Breast epithelium (tissue), 4 donors: ENCODE measurements at regions not wholly inside any gene's neighbourhood (a gene's known extent, or its start where the extent isn't known, plus 50 kb on each side); places are given as distances from the start of the nearest gene placed in this dataset.

ENCODE experiments used
- DNase-seq, 2 donors: peaks; one replicate each; pipeline ENCODE4 v3.0.0-alpha.2; 2019; ENCODE audit warnings: low spot score in 2 of 2
- H3K27ac ChIP-seq, 2 donors: fragments of 200-600 bp; sonication (generic) in 1 of 2; one replicate each; pipeline ENCODE4 v1.5.1; 2016 to 2019; ENCODE audit warnings: mild to moderate bottlenecking in 1 of 2
- H3K27me3 ChIP-seq, 2 donors: fragments of 200-600 bp; sonication (generic) in 1 of 2; one replicate each; pipeline versions ENCODE4 v1.5.1 to v1.6.0; 2017 to 2019; ENCODE audit warnings: control low read depth in 1 of 2, mild to moderate bottlenecking in 1 of 2
- H3K36me3 ChIP-seq: fragments of 200-600 bp; one replicate; pipeline ENCODE4 v1.5.1; 2019
- H3K4me1 ChIP-seq, 2 donors: fragments of 200-600 bp; sonication (generic); one replicate each; pipeline ENCODE4 v1.5.1; 2016 to 2019; ENCODE audit warnings: control low read depth in 1 of 2
- H3K4me3 ChIP-seq, 3 donors: fragments of 200-600 bp; sonication (generic); 1 replicate in 2 of 3; 2 replicates in 1 of 3; pipeline ENCODE4 v1.5.1; 2016 to 2019; ENCODE audit warnings: mild to moderate bottlenecking in 3 of 3, moderate library complexity in 2 of 3
- H3K9me3 ChIP-seq, 2 donors: fragments of 200-600 bp; sonication (generic) in 1 of 2; one replicate each; pipeline ENCODE4 v1.5.1; 2016 to 2019; ENCODE audit warnings: control low read depth in 1 of 2
- POLR2A ChIP-seq: fragments of 450-650 bp; IDR thresholded peaks from one replicate; pipeline ENCODE4 v1.6.1; 2016; ENCODE audit warnings: antibody characterized with exemption, mild to moderate bottlenecking, moderate library complexity
- POLR2AphosphoS5 ChIP-seq, 3 donors: sonication (generic); formaldehyde crosslinking; IDR thresholded peaks; one replicate each; pipeline ENCODE4 v1.6.1; 2017; ENCODE audit warnings: antibody characterized with exemption in 3 of 3
- intact Hi-C: fragments of 100-400 bp; cut with DNase I; formaldehyde crosslinking; loops from one replicate; pipeline ENCODE4 v1.15.1; 2023; ENCODE audit warnings: low total_unique reads
- TF ChIP-seq, protein P1 (sequence below), 3 donors: fragments of 450-650 bp; IDR thresholded peaks; one replicate each; pipeline ENCODE4 v1.5.1; 2016 to 2017; ENCODE audit warnings: antibody characterized with exemption in 3 of 3, mild to moderate bottlenecking in 3 of 3, moderate library complexity in 3 of 3

DNA sequence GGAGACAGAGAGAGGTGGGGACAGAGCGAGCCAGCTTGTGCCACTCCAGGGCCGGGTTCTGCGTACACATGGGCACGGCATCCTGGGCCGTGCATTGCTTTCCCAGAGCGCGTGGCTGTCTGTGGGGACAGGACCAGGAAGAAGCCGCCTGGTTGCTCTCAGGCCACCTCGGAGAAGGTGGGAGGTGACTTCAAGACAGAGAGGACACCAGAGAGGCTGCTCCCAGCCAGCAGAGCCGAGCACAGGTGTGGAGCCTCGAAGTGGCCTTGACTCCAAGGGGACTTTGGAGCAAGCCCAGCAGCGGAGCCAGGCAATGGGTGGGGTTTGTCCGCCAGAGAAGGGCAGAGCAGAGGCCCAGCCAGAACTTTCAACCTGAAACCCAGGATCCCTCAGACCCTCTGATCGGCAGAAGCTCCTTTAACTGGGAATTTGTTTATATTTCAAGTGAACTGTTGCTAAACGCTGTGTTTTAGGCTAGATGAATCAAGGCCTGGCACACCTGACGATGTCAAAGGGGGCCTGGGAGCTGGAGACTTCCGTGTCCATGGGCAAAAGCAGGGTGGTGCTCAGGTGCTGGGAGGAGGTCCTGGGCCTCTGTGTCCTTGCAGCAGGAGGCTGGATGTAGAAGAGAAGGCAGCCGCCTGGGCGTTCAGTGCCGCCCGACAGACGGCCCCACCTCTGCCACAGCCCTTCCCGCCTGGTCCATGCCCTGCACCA, 262.1 kb downstream of the DLL1 start:
- DNase-seq, result peak in 1 of 2 donors; percentile 15
- intact Hi-C loops, result no loop called here

DNA sequence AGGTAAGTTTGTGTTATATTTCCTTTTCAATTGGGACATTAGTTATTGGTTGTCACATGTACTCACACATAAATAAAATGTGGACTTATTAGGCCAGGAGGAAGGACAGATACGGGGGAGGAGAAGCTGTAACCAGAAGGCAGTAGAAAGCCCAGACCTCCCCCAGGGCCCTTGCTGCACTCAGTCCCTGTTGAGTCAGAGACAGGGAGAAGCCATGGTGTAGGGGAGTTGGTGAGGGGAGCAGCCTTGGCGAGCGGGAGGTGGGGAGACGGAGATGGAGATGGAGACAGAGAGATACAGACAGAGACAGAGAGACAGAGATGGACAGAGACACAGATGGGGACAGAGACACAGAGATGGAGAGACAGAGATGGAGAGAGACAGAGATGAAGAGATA, 263.2 kb downstream of the DLL1 start:
- TF ChIP-seq POLR2A, result no peak
- no peak for TF ChIP-seq POLR2AphosphoS5 (IDR thresholded peaks at IDR 0.05)
- TF ChIP-seq, protein P1, sequence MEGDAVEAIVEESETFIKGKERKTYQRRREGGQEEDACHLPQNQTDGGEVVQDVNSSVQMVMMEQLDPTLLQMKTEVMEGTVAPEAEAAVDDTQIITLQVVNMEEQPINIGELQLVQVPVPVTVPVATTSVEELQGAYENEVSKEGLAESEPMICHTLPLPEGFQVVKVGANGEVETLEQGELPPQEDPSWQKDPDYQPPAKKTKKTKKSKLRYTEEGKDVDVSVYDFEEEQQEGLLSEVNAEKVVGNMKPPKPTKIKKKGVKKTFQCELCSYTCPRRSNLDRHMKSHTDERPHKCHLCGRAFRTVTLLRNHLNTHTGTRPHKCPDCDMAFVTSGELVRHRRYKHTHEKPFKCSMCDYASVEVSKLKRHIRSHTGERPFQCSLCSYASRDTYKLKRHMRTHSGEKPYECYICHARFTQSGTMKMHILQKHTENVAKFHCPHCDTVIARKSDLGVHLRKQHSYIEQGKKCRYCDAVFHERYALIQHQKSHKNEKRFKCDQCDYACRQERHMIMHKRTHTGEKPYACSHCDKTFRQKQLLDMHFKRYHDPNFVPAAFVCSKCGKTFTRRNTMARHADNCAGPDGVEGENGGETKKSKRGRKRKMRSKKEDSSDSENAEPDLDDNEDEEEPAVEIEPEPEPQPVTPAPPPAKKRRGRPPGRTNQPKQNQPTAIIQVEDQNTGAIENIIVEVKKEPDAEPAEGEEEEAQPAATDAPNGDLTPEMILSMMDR (IDR thresholded peaks at IDR 0.05), result no peak
- intact Hi-C loops, result no loop called here
- no peaks in the 10 kb centered on the region for H3K36me3 ChIP-seq
- H3K27ac ChIP-seq, result no peak overlapping the region
- H3K4me1 ChIP-seq, result peaks cover 0 to 8% of the 10 kb centered on the region in 2 donors
- no peak overlapping the region for H3K4me3 ChIP-seq
- H3K27me3 ChIP-seq, result peaks cover 0 to 17% of the 10 kb centered on the region in 2 donors
- peak in 1 of 2 donors; percentile 12 for DNase-seq
- H3K9me3 ChIP-seq, result no peaks in the 10 kb centered on the region

More for the DNA sequence above, 262.1 kb downstream of the DLL1 start:
- H3K27me3 ChIP-seq, result peaks cover 0 to 7% of the 10 kb centered on the region in 2 donors
- no peak overlapping the region for H3K4me3 ChIP-seq
- H3K9me3 ChIP-seq, result peaks cover 0 to 6% of the 10 kb centered on the region in 2 donors
- peaks cover 0 to 8% of the 10 kb centered on the region in 2 donors for H3K4me1 ChIP-seq
- H3K36me3 ChIP-seq, result no peaks in the 10 kb centered on the region
- H3K27ac ChIP-seq, result no peak overlapping the region
- TF ChIP-seq, protein P1 (IDR thresholded peaks at IDR 0.05), result no peak
- TF ChIP-seq POLR2A (no peak), POLR2AphosphoS5 (IDR thresholded peaks at IDR 0.05) (no peak)

DNA sequence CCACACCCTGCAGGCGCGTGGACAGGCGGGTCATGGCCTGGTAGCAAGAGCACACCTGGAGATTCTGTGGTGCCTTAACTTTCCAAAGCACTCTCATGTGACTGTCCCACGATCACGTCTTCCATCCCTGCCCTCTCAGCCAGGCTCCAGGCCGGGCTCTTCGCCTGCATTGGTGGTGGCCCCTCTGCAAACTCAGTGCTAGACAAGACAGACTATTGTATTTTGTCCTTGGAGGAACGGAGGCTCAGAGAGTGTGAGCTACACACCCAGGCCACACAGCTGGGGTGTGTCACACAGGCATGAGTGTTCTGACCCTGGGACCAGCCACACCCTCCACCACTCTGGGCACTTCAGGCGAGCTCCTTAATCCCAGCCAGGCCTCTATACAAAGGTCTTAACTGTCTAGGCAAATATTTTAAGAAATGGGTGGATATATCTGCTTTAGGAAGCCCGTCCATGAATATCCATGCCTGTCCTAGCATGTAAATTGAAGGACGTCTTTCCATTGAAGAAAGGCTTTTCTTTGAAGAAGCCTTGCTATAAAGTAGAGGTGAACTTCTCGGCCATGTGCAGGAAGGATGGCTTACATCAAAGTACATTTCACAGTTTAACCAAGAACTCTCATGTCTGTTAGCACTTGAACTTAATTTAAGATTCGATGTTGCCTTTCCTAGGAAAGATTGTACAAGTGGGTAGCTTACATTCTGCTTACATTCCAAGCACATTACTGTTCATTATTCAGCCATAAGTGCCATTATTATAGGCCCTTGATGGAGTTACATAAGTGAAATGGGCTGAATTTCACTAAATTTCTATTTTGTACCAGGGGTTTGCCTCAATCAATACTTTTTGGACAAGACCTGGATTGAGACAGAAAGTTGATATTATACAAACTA, 263.9 kb downstream of the DLL1 start:
- TF ChIP-seq POLR2AphosphoS5 (IDR thresholded peaks at IDR 0.05) (no peak), POLR2A (no peak)
- TF ChIP-seq, protein P1 (IDR thresholded peaks at IDR 0.05), result no peak
- H3K27ac ChIP-seq, result peak overlapping the region in 1 of 2 donors; percentile 37
- peaks cover 0 to 17% of the 10 kb centered on the region in 2 donors for H3K27me3 ChIP-seq
- DNase-seq, result no peak
- intact Hi-C loops, result no loop called here
- H3K4me3 ChIP-seq, result no peak overlapping the region
- H3K4me1 ChIP-seq, result peaks cover 0 to 8% of the 10 kb centered on the region in 2 donors
- H3K9me3 ChIP-seq, result no peaks in the 10 kb centered on the region
- no peaks in the 10 kb centered on the region for H3K36me3 ChIP-seq

DNA sequence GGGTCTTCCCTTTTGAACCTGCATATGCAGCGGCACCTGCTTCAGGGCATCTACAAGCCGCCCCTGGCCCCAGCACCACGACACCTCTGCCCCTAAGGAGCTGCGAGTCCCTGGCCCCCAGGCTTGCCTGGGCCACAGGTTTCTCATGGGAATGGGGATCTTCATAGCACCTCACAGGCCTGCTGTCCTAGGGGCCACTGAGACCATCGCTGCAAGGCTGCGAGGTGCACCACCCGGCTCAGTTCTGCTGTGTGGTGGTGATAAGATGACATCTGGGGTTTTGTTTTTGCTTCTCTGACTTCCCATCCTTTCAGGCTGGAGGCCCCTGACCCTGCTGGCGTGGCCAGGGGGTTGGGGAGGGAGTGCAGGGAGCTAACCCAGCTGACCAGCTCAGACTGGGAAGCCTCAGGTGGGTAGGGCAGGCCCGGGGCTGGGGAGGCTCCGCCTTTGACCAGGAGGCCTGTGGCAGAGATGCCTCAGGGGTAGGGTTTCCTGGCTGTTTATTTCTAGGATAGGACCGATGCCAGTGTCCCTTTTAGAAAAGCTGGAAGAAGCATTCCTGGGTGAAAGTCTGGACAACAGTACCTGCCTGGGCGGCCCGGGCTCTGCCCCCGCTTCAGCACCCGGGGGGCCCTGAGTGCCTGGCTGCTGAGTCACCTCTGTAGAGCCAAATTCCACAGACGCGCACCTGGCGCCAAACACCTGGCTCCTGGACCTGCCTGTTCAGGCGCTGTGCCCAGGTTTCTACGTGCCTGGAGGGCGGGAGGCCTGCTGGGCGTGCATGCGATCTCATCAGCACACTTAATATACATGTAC, 264.7 kb downstream of the DLL1 start:
- peak; percentile 74 to 90 for DNase-seq
- intact Hi-C loops, result no loop called here
- Histone ChIP-seq H3K27ac (peak overlapping the region; percentile 37 to 71), H3K9me3 (no peaks in the 10 kb centered on the region), H3K4me1 (peaks cover 0 to 8% of the 10 kb centered on the region in 2 donors), H3K36me3 (no peaks in the 10 kb centered on the region), H3K27me3 (peaks cover 0 to 17% of the 10 kb centered on the region in 2 donors), H3K4me3 (no peak overlapping the region)
- peak in 2 of 3 donors; percentile 32 to 66 for TF ChIP-seq POLR2AphosphoS5 (IDR thresholded peaks at IDR 0.05)
- no peak for TF ChIP-seq POLR2A

DNA sequence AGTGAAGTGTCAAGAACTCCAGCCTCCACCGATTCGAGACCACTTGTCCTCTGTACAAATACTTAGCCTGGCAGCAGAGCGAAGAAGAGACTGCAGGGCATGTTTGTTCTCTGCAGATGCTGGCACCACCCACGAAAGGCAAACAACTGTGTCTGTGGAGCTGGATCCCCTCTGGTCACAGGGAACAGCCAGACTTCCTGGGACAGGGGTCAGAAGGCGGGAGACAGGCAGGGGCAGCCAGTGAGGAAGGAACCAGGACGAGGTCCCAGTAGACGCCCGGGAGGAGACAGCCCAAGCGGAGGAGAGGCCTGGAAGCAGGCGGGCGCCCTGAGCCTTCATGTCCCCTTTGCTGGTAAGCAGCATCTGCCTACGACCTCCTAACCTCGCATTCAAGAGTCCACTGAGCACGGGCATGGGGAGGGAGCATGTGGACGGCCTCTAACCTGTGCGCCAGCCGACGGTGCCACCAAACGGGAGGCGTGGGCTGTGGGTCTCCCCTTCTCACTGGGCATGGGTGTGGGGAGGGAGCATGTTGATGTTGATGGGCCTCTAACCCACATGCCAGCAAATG, 265.5 kb downstream of the DLL1 start:
- peak in 1 of 2 donors; percentile 50 for DNase-seq
- no peak overlapping the region for H3K4me3 ChIP-seq
- TF ChIP-seq, protein P1 (IDR thresholded peaks at IDR 0.05), result no peak
- TF ChIP-seq POLR2A, result no peak
- TF ChIP-seq POLR2AphosphoS5 (IDR thresholded peaks at IDR 0.05), result no peak
- peaks cover 0 to 17% of the 10 kb centered on the region in 2 donors for H3K27me3 ChIP-seq
- H3K27ac ChIP-seq, result peak overlapping the region; percentile 2 to 71
- H3K9me3 ChIP-seq, result no peaks in the 10 kb centered on the region
- no peaks in the 10 kb centered on the region for H3K36me3 ChIP-seq
- intact Hi-C loops, result no loop called here
- H3K4me1 ChIP-seq, result peaks cover 0 to 8% of the 10 kb centered on the region in 2 donors
